Astrocyte of the spinal cord (primary cell): ENCODE measurements at regions not wholly inside any gene's neighbourhood (a gene's known extent, or its start where the extent isn't known, plus 50 kb on each side); places are given as distances from the start of the nearest gene placed in this dataset.

Source experiments
- DNase-seq: peaks from one replicate; pipeline ENCODE4 v3.0.0; 2011; ENCODE audit warnings: low read depth, low spot score
- H3K4me3 ChIP-seq: 2 replicates; pipeline ENCODE4 v1.5.1; 2011; ENCODE audit warnings: low read depth, mild to moderate bottlenecking, low read length, moderate library complexity
- in situ Hi-C: cut with HindIII; loops from 2 replicates; pipeline ENCODE4 v1.10.0; 2017; ENCODE audit warnings: low sequenced_read_pairs
- TF ChIP-seq, protein P1 (sequence below): IDR thresholded peaks from 2 replicates; pipeline ENCODE4 v1.5.1; 2012; ENCODE audit warnings: low read depth, mild to moderate bottlenecking, low read length, inconsistent platforms

- DNase-seq: no peak
- in situ Hi-C loops: no loop called here
- H3K4me3 ChIP-seq: no peak overlapping the region
- TF ChIP-seq, protein P1, sequence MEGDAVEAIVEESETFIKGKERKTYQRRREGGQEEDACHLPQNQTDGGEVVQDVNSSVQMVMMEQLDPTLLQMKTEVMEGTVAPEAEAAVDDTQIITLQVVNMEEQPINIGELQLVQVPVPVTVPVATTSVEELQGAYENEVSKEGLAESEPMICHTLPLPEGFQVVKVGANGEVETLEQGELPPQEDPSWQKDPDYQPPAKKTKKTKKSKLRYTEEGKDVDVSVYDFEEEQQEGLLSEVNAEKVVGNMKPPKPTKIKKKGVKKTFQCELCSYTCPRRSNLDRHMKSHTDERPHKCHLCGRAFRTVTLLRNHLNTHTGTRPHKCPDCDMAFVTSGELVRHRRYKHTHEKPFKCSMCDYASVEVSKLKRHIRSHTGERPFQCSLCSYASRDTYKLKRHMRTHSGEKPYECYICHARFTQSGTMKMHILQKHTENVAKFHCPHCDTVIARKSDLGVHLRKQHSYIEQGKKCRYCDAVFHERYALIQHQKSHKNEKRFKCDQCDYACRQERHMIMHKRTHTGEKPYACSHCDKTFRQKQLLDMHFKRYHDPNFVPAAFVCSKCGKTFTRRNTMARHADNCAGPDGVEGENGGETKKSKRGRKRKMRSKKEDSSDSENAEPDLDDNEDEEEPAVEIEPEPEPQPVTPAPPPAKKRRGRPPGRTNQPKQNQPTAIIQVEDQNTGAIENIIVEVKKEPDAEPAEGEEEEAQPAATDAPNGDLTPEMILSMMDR: no peak
Measured at GRCh38 chr13:81041761-81042160, 700.8 kb upstream of the SPRY2 start.

GRCh38 chr13:81031996-81032395 lies 691.1 kb upstream of the SPRY2 start:
- TF ChIP-seq, protein P1: no peak
- no peak overlapping the region for H3K4me3 ChIP-seq
- DNase-seq: no peak
- in situ Hi-C loops: no loop called here

GRCh38 chr13:81025091-81025490 lies 684.2 kb upstream of the SPRY2 start:
- no peak overlapping the region for H3K4me3 ChIP-seq
- TF ChIP-seq, protein P1: no peak
- no peak for DNase-seq
- in situ Hi-C loops: no loop called here

GRCh38 chr13:81021284-81021840 lies 680.4 kb upstream of the SPRY2 start:
- TF ChIP-seq, protein P1: no peak
- no peak for DNase-seq
- no peak overlapping the region for H3K4me3 ChIP-seq
- in situ Hi-C loops: no loop called here

- in situ Hi-C loops: no loop called here
- DNase-seq: no peak
- TF ChIP-seq, protein P1: no peak
- H3K4me3 ChIP-seq: no peak overlapping the region
Measured at GRCh38 chr13:81020010-81020409, 679.1 kb upstream of the SPRY2 start.

DNA sequence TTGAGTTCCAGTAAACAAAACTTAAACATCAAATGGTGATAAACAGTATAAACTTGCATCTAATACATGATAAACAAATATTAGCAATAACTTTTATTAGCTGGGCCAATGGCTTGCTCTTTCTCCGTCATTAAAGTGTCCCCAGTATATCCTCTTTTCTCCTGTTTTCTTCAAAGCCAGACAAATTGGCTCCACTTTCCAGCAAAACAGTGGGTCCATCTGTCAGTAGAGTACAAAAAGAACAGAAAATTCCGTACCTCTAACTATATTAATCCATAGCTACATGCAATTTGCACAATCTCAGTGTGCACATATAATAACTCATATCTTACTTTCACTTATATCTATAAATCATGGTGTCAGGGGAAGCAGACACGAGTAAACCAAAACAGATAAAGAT lies 678.0 kb upstream of the SPRY2 start:
- H3K4me3 ChIP-seq: no peak overlapping the region
- no peak for DNase-seq
- in situ Hi-C loops: no loop called here
- TF ChIP-seq, protein P1: no peak
